ENCODE measurements at regions not wholly inside any gene's neighbourhood (a gene's known extent, or its start where the extent isn't known, plus 50 kb on each side); places are given as distances from the start of the nearest gene placed in this dataset.
A peak's percentile ranks its signal among the peaks of the same experiment; 100 is the strongest.

- Histone ChIP-seq H3K4me1 (ENCODE audit: insufficient read depth) (no peaks in the 10 kb centered on the region), H2AFZ (no peak overlapping the region), H3K4me2 (no peak overlapping the region), H3K9me2 (ENCODE audit: insufficient read depth) (no peaks in the 10 kb centered on the region), H3K36me3 (ENCODE audit: insufficient read depth) (no peaks in the 10 kb centered on the region), H4K20me1 (replicated peaks; ENCODE audit: insufficient read depth) (no peaks in the 10 kb centered on the region), H3K79me2 (replicated peaks; ENCODE audit: insufficient read depth) (no peaks in the 10 kb centered on the region), H3F3A (replicated peaks; ENCODE audit: low read depth) (no peaks in the 10 kb centered on the region), H3K4me3 (no peak overlapping the region), H3K27ac (ENCODE audit: low read depth) (no peak overlapping the region), H3K27me3 (ENCODE audit: insufficient read depth) (no peaks in the 10 kb centered on the region)
- Mint-ChIP-seq H3K27me3 (ENCODE audit: insufficient read depth, low read depth, poor library complexity) (no peaks in the 10 kb centered on the region), H3K4me1 (peaks cover 3% of the 10 kb centered on the region; the same call in 2 of the 3 replicates), H3K36me3 (ENCODE audit: low read depth) (no peaks in the 10 kb centered on the region), H3K9me3 (no peaks in the 10 kb centered on the region), H3K4me3 (no peak overlapping the region), H3K27ac (no peak overlapping the region)
- DNase-seq (ENCODE audit: low spot score) (peak; percentile 16), ATAC-seq (no peak)
- TF ChIP-seq ZNF114 (CRISPR knock-in tag; IDR thresholded peaks at IDR 0.05), result no peak
- peak in 1 of 2 experiments; percentile 34; a peak in 2 of 4 replicates for TF ChIP-seq CTCF (conservative IDR thresholded peaks at IDR 0.05; ENCODE audit: low read depth in 2 of 2)
- TF ChIP-seq REST (IDR thresholded peaks at IDR 0.05; ENCODE audit: unreplicated experiment), result no peak
- no peak for TF ChIP-seq EZH2phosphoT487 (IDR thresholded peaks at IDR 0.05; ENCODE audit: unreplicated experiment)
These were observed 2738.9 kb upstream of the PCDH20 start for GRCh38 chr13:64154514-64154913.

GRCh38 chr13:64130600-64130999 is 2715.0 kb upstream of the PCDH20 start:
- H3F3A ChIP-seq (replicated peaks; ENCODE audit: low read depth), result no peaks in the 10 kb centered on the region
- no peaks in the 10 kb centered on the region for H3K79me2 ChIP-seq (replicated peaks; ENCODE audit: insufficient read depth)
- no peaks in the 10 kb centered on the region for H3K4me1 ChIP-seq (ENCODE audit: insufficient read depth)
- no peaks in the 10 kb centered on the region; the same call in 1 of the 2 replicates for H3K9me2 ChIP-seq (ENCODE audit: insufficient read depth)
- H3K27me3 Mint-ChIP-seq (ENCODE audit: insufficient read depth, low read depth, poor library complexity), result no peaks in the 10 kb centered on the region
- DNase-seq (ENCODE audit: low spot score), result no peak
- no peak overlapping the region for H2AFZ ChIP-seq
- no peaks in the 10 kb centered on the region for H4K20me1 ChIP-seq (replicated peaks; ENCODE audit: insufficient read depth)
- H3K4me3 ChIP-seq, result no peak overlapping the region
- no peak overlapping the region for H3K4me2 ChIP-seq
- no peak overlapping the region for H3K4me3 Mint-ChIP-seq
- H3K36me3 ChIP-seq (ENCODE audit: insufficient read depth), result no peaks in the 10 kb centered on the region
- H3K36me3 Mint-ChIP-seq (ENCODE audit: low read depth), result no peaks in the 10 kb centered on the region
- no peaks in the 10 kb centered on the region for H3K27me3 ChIP-seq (ENCODE audit: insufficient read depth)
- no peaks in the 10 kb centered on the region for H3K9me3 Mint-ChIP-seq
- ATAC-seq, result no peak
- H3K27ac Mint-ChIP-seq, result no peak overlapping the region
- H3K27ac ChIP-seq (ENCODE audit: low read depth), result no peak overlapping the region
- H3K4me1 Mint-ChIP-seq, result no peaks in the 10 kb centered on the region
- TF ChIP-seq ZNF331 (CRISPR knock-in tag; IDR thresholded peaks at IDR 0.05; ENCODE audit: low read depth) (no peak), EZH2phosphoT487 (IDR thresholded peaks at IDR 0.05; ENCODE audit: unreplicated experiment) (no peak), STAT1 (IDR thresholded peaks at IDR 0.05; ENCODE audit: unreplicated experiment) (no peak), CREB1 (CRISPR knock-in tag; IDR thresholded peaks at IDR 0.05; ENCODE audit: low read depth) (no peak), POLR2AphosphoS5 (IDR thresholded peaks at IDR 0.05; ENCODE audit: low read depth) (no peak), ZNF462 (CRISPR knock-in tag; IDR thresholded peaks at IDR 0.05) (no peak), EZH2 (IDR thresholded peaks at IDR 0.05; ENCODE audit: low read depth, unreplicated experiment) (no peak), JUNB (IDR thresholded peaks at IDR 0.05; ENCODE audit: unreplicated experiment) (no peak), ZNF114 (CRISPR knock-in tag; IDR thresholded peaks at IDR 0.05) (no peak)

All from GM23338 (cell line).